MM.1S (cell line): ENCODE measurements at regions not wholly inside any gene's neighbourhood (a gene's known extent, or its start where the extent isn't known, plus 50 kb on each side); places are given as distances from the start of the nearest gene placed in this dataset.
"Not testable (repeated sequence)": the region's sequence is repeated elsewhere in the genome, so short reads cannot be mapped to it uniquely, and the experiment has no call there.

Source experiments
- DNase-seq: peaks from one replicate; pipeline ENCODE4 v3.0.0-alpha.2; 2015
- H2AFZ ChIP-seq: fragments of 300-600 bp; sonication (generic); 2 replicates; pipeline ENCODE4 v1.6.0; 2016; ENCODE audit warnings: antibody characterized with exemption, low read length
- H3F3A ChIP-seq: fragments of 300-600 bp; sonication (generic); 2 replicates; pipeline ENCODE4 v1.6.1; 2016; ENCODE audit warnings: mild to moderate bottlenecking, antibody characterized with exemption, low read length, moderate library complexity, mixed read lengths; ENCODE audit not compliant: insufficient read depth
- H3K27ac ChIP-seq: fragments of 300-600 bp; sonication (generic); 2 replicates; pipeline ENCODE4 v1.5.1; 2016; ENCODE audit warnings: mild to moderate bottlenecking, low read length
- H3K27me3 ChIP-seq: fragments of 300-600 bp; sonication (generic); replicated peaks from 2 replicates; pipeline ENCODE4 v1.6.0; 2016; ENCODE audit warnings: low read length; ENCODE audit not compliant: insufficient read depth
- H3K36me3 ChIP-seq: fragments of 300-600 bp; sonication (generic); replicated peaks from 2 replicates; pipeline ENCODE4 v1.6.1; 2016; ENCODE audit warnings: mild to moderate bottlenecking, low read length, mixed read lengths; ENCODE audit not compliant: insufficient read depth
- H3K4me1 ChIP-seq: fragments of 300-600 bp; sonication (generic); 2 replicates; pipeline ENCODE4 v1.6.1; 2016; ENCODE audit warnings: low read length, mixed read lengths
- H3K4me2 ChIP-seq: fragments of 300-600 bp; sonication (generic); 2 replicates; pipeline ENCODE4 v1.6.0; 2016; ENCODE audit warnings: low read depth, low read length
- H3K4me3 ChIP-seq: fragments of 300-600 bp; sonication (generic); 2 replicates; pipeline ENCODE4 v1.5.1; 2016; ENCODE audit warnings: low read length, mixed read lengths
- H3K79me2 ChIP-seq: fragments of 300-600 bp; sonication (generic); 2 replicates; pipeline ENCODE4 v1.6.1; 2016; ENCODE audit warnings: mixed run types, low read length, mixed read lengths
- H3K9ac ChIP-seq: fragments of 300-600 bp; sonication (generic); 2 replicates; pipeline ENCODE4 v1.6.1; 2016; ENCODE audit warnings: low read length, mixed read lengths
- H3K9me2 ChIP-seq: fragments of 300-600 bp; sonication (generic); replicated peaks from 2 replicates; pipeline ENCODE4 v1.6.1; 2016; ENCODE audit warnings: mild to moderate bottlenecking, low read length, mixed read lengths; ENCODE audit not compliant: insufficient read depth
- H3K9me3 ChIP-seq: fragments of 300-600 bp; sonication (generic); replicated peaks from 2 replicates; pipeline ENCODE4 v1.6.1; 2016; ENCODE audit warnings: mild to moderate bottlenecking, low read length, mixed read lengths; ENCODE audit not compliant: insufficient read depth
- H4K20me1 ChIP-seq: fragments of 300-600 bp; sonication (generic); 2 replicates; pipeline ENCODE4 v1.6.1; 2016; ENCODE audit warnings: mild to moderate bottlenecking, low read length, moderate library complexity, mixed read lengths; ENCODE audit not compliant: insufficient read depth
- EZH2 ChIP-seq: fragments of 300-600 bp; sonication (generic); optimal IDR thresholded peaks from 2 replicates; pipeline ENCODE3; 2017; ENCODE audit warnings: low read depth, mild to moderate bottlenecking, antibody characterized with exemption, low read length, mixed read lengths
- EZH2phosphoT487 ChIP-seq: fragments of 300-600 bp; sonication (generic); IDR thresholded peaks from 2 replicates; pipeline ENCODE4 v1.6.1; 2018; ENCODE audit warnings: antibody characterized with exemption, low read length
- TF ChIP-seq, protein P1 (sequence below): fragments of 300-600 bp; sonication (generic); IDR thresholded peaks from 2 replicates; pipeline ENCODE4 v1.5.1; 2016; ENCODE audit warnings: antibody characterized with exemption, low read length, mixed read lengths

GRCh38 chr15:37425541-37425940 lies 325.2 kb upstream of the MEIS2 start:
- Histone ChIP-seq H3K27me3 (no peaks in the 10 kb centered on the region), H3K4me2 (no peak overlapping the region), H3K79me2 (no peaks in the 10 kb centered on the region), H3K27ac (no peak overlapping the region), H3K9me3 (no peaks in the 10 kb centered on the region), H3K9ac (no peak overlapping the region), H4K20me1 (no peaks in the 10 kb centered on the region), H2AFZ (no peak overlapping the region), H3K4me3 (no peak overlapping the region), H3K4me1 (no peaks in the 10 kb centered on the region), H3K9me2 (no peaks in the 10 kb centered on the region), H3K36me3 (no peaks in the 10 kb centered on the region), H3F3A (no peaks in the 10 kb centered on the region)
- no peak for DNase-seq
- TF ChIP-seq, protein P1, sequence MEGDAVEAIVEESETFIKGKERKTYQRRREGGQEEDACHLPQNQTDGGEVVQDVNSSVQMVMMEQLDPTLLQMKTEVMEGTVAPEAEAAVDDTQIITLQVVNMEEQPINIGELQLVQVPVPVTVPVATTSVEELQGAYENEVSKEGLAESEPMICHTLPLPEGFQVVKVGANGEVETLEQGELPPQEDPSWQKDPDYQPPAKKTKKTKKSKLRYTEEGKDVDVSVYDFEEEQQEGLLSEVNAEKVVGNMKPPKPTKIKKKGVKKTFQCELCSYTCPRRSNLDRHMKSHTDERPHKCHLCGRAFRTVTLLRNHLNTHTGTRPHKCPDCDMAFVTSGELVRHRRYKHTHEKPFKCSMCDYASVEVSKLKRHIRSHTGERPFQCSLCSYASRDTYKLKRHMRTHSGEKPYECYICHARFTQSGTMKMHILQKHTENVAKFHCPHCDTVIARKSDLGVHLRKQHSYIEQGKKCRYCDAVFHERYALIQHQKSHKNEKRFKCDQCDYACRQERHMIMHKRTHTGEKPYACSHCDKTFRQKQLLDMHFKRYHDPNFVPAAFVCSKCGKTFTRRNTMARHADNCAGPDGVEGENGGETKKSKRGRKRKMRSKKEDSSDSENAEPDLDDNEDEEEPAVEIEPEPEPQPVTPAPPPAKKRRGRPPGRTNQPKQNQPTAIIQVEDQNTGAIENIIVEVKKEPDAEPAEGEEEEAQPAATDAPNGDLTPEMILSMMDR = no peak
- TF ChIP-seq EZH2 (no peak), EZH2phosphoT487 (no peak)

GRCh38 chr15:37427393-37427792 lies 327.0 kb upstream of the MEIS2 start:
- H3F3A ChIP-seq, H3K79me2 ChIP-seq, DNase-seq, H3K4me1 ChIP-seq, H4K20me1 ChIP-seq, H3K36me3 ChIP-seq, H3K9ac ChIP-seq, H3K4me2 ChIP-seq, H3K9me2 ChIP-seq, H2AFZ ChIP-seq, H3K4me3 ChIP-seq, H3K27me3 ChIP-seq, H3K9me3 ChIP-seq, H3K27ac ChIP-seq: not testable (repeated sequence)

GRCh38 chr15:37446921-37447320 lies 346.6 kb upstream of the MEIS2 start:
- no peaks in the 10 kb centered on the region for H3F3A ChIP-seq
- no peak for TF ChIP-seq EZH2
- TF ChIP-seq, protein P1 = no peak
- no peak for TF ChIP-seq EZH2phosphoT487
- H3K27ac ChIP-seq = no peak overlapping the region
- H3K36me3 ChIP-seq = no peaks in the 10 kb centered on the region
- H3K79me2 ChIP-seq = no peaks in the 10 kb centered on the region
- no peaks in the 10 kb centered on the region for H3K4me1 ChIP-seq
- H3K4me2 ChIP-seq = no peak overlapping the region
- no peak overlapping the region for H3K4me3 ChIP-seq
- H4K20me1 ChIP-seq = no peaks in the 10 kb centered on the region
- no peak for DNase-seq
- no peak overlapping the region for H3K9ac ChIP-seq
- no peaks in the 10 kb centered on the region for H3K9me2 ChIP-seq
- H2AFZ ChIP-seq = no peak overlapping the region
- H3K27me3 ChIP-seq = no peaks in the 10 kb centered on the region
- no peaks in the 10 kb centered on the region for H3K9me3 ChIP-seq

DNA sequence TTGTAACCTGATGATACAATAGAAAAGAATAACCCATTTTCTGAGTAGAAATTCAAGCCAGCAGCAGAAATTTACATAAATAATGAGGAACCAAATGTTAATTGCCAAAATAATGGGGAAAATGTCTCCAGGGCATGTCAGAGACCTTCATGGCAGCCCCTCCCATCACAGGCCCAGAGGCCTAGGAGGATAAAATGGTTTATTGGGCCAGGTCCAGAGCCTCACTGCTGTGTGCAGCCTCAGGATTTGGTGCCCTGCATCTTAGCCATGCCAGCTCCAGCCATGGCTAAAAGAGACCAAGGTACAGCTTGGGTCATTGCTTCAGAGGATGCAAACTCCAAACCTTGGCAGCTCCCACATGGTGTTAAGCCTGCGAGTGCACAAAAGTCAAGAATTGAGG lies 352.1 kb upstream of the MEIS2 start:
- Histone ChIP-seq H2AFZ (no peak overlapping the region), H3K27ac (no peak overlapping the region), H3K9me2 (no peaks in the 10 kb centered on the region), H3F3A (no peaks in the 10 kb centered on the region), H3K36me3 (no peaks in the 10 kb centered on the region), H3K4me3 (no peak overlapping the region), H4K20me1 (no peaks in the 10 kb centered on the region), H3K4me1 (no peaks in the 10 kb centered on the region), H3K9ac (no peak overlapping the region), H3K9me3 (no peaks in the 10 kb centered on the region), H3K79me2 (no peaks in the 10 kb centered on the region), H3K4me2 (no peak overlapping the region), H3K27me3 (no peaks in the 10 kb centered on the region)
- DNase-seq = no peak
- TF ChIP-seq EZH2 = no peak
- TF ChIP-seq EZH2phosphoT487 = no peak
- TF ChIP-seq, protein P1 = no peak
